CD8-positive, alpha-beta memory T cell (primary cell): ENCODE measurements at regions not wholly inside any gene's neighbourhood (a gene's known extent, or its start where the extent isn't known, plus 50 kb on each side); places are given as distances from the start of the nearest gene placed in this dataset.
A peak's percentile ranks its signal among the peaks of the same experiment; 100 is the strongest.
"Not testable (repeated sequence)": the region's sequence is repeated elsewhere in the genome, so short reads cannot be mapped to it uniquely, and the experiment has no call there.

ENCODE experiments used
- CTCF ChIA-PET: fragments of 350-600 bp; sonication (Branson Sonifier 250); formaldehyde crosslinking; loops from one replicate; lab custom pipeline; 2021; ENCODE audit warnings: antibody characterized with exemption; lab: Charles Lee
- POLR2A ChIA-PET: fragments of 350-600 bp; sonication (Branson Sonifier 250); formaldehyde crosslinking; loops from one replicate; lab custom pipeline; 2021; ENCODE audit warnings: antibody characterized with exemption; lab: Charles Lee
- DNase-seq, 5 donors: peaks; one replicate each; pipeline versions ENCODE4 v3.0.0 to v3.0.0-alpha.2; 2020 to 2022; ENCODE audit warnings: mixed read lengths in 1 of 5
- H3K27ac ChIP-seq: one replicate; pipeline ENCODE4 v1.7.0; 2013; ENCODE audit warnings: low read depth, mild to moderate bottlenecking, low read length, moderate library complexity
- H3K27me3 ChIP-seq: 2 replicates; pipeline ENCODE4 v1.7.0; 2013; ENCODE audit warnings: low read length, mild to moderate bottlenecking; ENCODE audit not compliant: insufficient read depth, poor library complexity, severe bottlenecking
- H3K36me3 ChIP-seq: 2 replicates; pipeline ENCODE4 v1.7.0; 2013; ENCODE audit warnings: mild to moderate bottlenecking, low read length, moderate library complexity; ENCODE audit not compliant: insufficient read depth
- H3K4me1 ChIP-seq: 2 replicates; pipeline ENCODE4 v1.7.0; 2013; ENCODE audit warnings: mild to moderate bottlenecking, low read length, moderate library complexity; ENCODE audit not compliant: insufficient read depth
- H3K4me3 ChIP-seq: 2 replicates; pipeline ENCODE4 v1.7.0; 2013; ENCODE audit warnings: mild to moderate bottlenecking, low read length
- H3K9me3 ChIP-seq: 2 replicates; pipeline ENCODE4 v1.7.0; 2013; ENCODE audit warnings: mild to moderate bottlenecking, low read length
- H3K27ac Mint-ChIP-seq, 8 donors: one replicate each; pipeline ENCODE4 v1.8.0; 2020 to 2021; ENCODE audit warnings: mixed read lengths in 8 of 8, mild to moderate bottlenecking in 6 of 8, inconsistent platforms in 3 of 8, moderate library complexity in 3 of 8
- H3K27me3 Mint-ChIP-seq, 2 donors: one replicate each; pipeline ENCODE4 v1.8.0; 2020 to 2021; ENCODE audit warnings: mixed read lengths in 2 of 2, mild to moderate bottlenecking in 1 of 2, moderate library complexity in 1 of 2
- H3K36me3 Mint-ChIP-seq, 3 donors: one replicate each; pipeline ENCODE4 v1.8.0; 2020 to 2021; ENCODE audit warnings: mixed read lengths in 3 of 3, inconsistent platforms in 1 of 3, mild to moderate bottlenecking in 1 of 3
- H3K4me1 Mint-ChIP-seq, 3 donors: one replicate each; pipeline ENCODE4 v1.8.0; 2020 to 2021; ENCODE audit warnings: mixed read lengths in 3 of 3, inconsistent platforms in 1 of 3, mild to moderate bottlenecking in 1 of 3
- H3K4me3 Mint-ChIP-seq, 7 donors: one replicate each; pipeline ENCODE4 v1.8.0; 2020 to 2021; ENCODE audit warnings: mixed read lengths in 7 of 7, mild to moderate bottlenecking in 6 of 7, moderate library complexity in 4 of 7, inconsistent platforms in 2 of 7
- H3K9me3 Mint-ChIP-seq, 5 donors: one replicate each; pipeline ENCODE4 v1.8.0; 2020 to 2022; ENCODE audit warnings: mixed read lengths in 5 of 5, mild to moderate bottlenecking in 3 of 5, moderate library complexity in 2 of 5, inconsistent platforms in 1 of 5

DNA sequence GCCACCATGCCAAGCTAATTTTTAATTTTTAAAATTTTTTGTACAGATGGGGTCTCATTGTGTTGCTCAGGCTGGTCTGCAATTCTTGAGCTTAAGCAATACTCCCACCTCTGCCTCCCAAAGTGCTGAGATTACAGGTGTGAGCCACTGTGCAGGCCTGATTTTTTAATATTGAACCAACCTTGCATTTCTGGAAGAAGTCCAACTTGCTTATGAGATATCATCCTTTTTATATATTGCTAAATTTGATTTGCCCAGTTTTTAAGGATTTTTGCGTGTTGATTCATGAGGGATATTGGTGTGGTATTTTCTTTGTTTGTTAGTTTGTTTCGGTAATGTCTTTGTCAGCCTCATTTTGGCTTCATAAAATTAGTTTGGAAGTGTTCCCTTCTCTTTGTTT lies 196.4 kb downstream of the SEC14L1 start:
- no peak overlapping the region for H3K4me3 Mint-ChIP-seq
- no peaks in the 10 kb centered on the region for H3K36me3 ChIP-seq
- H3K4me3 ChIP-seq = no peak overlapping the region
- H3K9me3 ChIP-seq = peaks cover 5% of the 10 kb centered on the region
- POLR2A ChIA-PET = no interaction called here
- no peak overlapping the region for H3K27ac ChIP-seq
- H3K9me3 Mint-ChIP-seq = peaks cover 0 to 2% (median 0%) of the 10 kb centered on the region in 5 donors
- peaks cover 0 to 4% (median 0%) of the 10 kb centered on the region in 3 donors for H3K36me3 Mint-ChIP-seq
- CTCF ChIA-PET = no interaction called here
- H3K27me3 Mint-ChIP-seq = peaks cover 0 to 4% of the 10 kb centered on the region in 2 donors
- peaks cover 39 to 55% (median 53%) of the 10 kb centered on the region in 3 donors for H3K4me1 Mint-ChIP-seq
- no peak for DNase-seq
- H3K4me1 ChIP-seq = peaks cover 53% of the 10 kb centered on the region
- no peak overlapping the region for H3K27ac Mint-ChIP-seq
- H3K27me3 ChIP-seq = no peaks in the 10 kb centered on the region

DNA sequence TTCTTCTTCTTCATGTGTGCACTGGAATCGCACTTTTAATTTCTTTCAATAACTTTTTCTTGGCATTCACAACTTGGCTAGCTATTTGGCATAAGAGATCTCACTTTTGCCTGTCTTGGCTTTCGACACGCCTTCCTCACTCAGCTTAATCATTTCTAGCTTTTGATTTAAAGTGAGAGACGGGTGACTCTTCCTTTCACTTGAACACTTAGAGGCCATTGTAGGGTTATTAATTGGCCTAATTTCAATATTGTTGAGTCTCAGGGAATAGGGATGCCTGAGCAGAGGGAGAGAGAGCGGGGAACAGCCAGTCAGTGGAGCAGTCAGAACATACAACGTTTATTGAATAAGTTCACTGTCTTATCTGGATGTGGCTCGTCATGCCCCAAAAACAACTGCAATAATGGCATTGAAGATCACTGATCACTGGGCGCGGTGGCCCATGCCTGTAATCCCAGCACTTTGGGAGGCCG lies 200.3 kb downstream of the SEC14L1 start:
- Mint-ChIP-seq H3K36me3 (peaks cover 0 to 4% (median 0%) of the 10 kb centered on the region in 3 donors), H3K27ac (peak overlapping the region; percentile 62 to 92 (median 86)), H3K4me3 (peak overlapping the region; percentile 53 to 85 (median 66)), H3K4me1 (peaks cover 55 to 70% (median 69%) of the 10 kb centered on the region in 3 donors), H3K9me3 (peaks cover 0 to 2% (median 0%) of the 10 kb centered on the region in 5 donors), H3K27me3 (no peaks in the 10 kb centered on the region)
- H3K36me3 ChIP-seq = no peaks in the 10 kb centered on the region
- H3K27ac ChIP-seq = no peak overlapping the region
- no peak for DNase-seq
- peaks cover 5% of the 10 kb centered on the region for H3K9me3 ChIP-seq
- no peaks in the 10 kb centered on the region for H3K27me3 ChIP-seq
- CTCF ChIA-PET = interaction anchor here (0.8 to 2.2 kb wide), 6 partner anchors 9 to 134 kb away, joined by 3 to 11 read pairs (median 4); no protein-coding TSS in a partner anchor
- POLR2A ChIA-PET = interaction anchor here (0.5 to 1.2 kb wide), 4 partner anchors 8 to 856 kb away, joined by 3 to 10 read pairs (median 4); no protein-coding TSS in a partner anchor
- no peak overlapping the region for H3K4me3 ChIP-seq
- peaks cover 61% of the 10 kb centered on the region for H3K4me1 ChIP-seq

DNA sequence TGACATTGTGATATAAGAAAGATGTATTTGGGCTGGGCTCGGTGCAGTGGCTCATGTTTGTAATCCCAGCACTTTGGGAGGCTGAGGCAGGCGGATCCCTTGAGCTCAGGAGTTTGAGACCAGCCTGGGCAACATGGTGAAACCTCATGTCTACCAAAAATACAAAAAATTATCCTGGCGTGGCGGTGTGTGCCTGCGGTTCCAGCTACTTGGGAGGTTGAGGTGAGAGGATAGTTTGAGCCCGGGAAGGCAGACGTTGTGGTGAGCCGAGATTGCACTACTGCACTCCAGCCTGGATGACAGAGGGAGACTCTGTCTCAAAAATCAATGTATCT lies 201.9 kb downstream of the SEC14L1 start:
- CTCF ChIA-PET = interaction anchor here (1.3 kb wide), 1 partner anchor 58 kb away, joined by 3 read pairs; no protein-coding TSS in a partner anchor
- not testable (repeated sequence) for H3K27me3 ChIP-seq, H3K36me3 ChIP-seq, H3K9me3 ChIP-seq, H3K27ac ChIP-seq, H3K9me3 Mint-ChIP-seq, DNase-seq, H3K27me3 Mint-ChIP-seq, H3K36me3 Mint-ChIP-seq
- Histone ChIP-seq H3K4me1 (peaks cover 61% of the 10 kb centered on the region), H3K4me3 (peak overlapping the region; percentile 70)
- peaks cover 59 to 75% (median 72%) of the 10 kb centered on the region in 3 donors for H3K4me1 Mint-ChIP-seq
- POLR2A ChIA-PET = interaction anchor here (0.5 to 1.4 kb wide), 6 partner anchors 10 to 620 kb away, joined by 3 to 10 read pairs (median 3); no protein-coding TSS in a partner anchor
- H3K4me3 Mint-ChIP-seq = peak overlapping the region; percentile 65 to 85 (median 76)
- H3K27ac Mint-ChIP-seq = peak overlapping the region; percentile 40 to 92 (median 88)

DNA sequence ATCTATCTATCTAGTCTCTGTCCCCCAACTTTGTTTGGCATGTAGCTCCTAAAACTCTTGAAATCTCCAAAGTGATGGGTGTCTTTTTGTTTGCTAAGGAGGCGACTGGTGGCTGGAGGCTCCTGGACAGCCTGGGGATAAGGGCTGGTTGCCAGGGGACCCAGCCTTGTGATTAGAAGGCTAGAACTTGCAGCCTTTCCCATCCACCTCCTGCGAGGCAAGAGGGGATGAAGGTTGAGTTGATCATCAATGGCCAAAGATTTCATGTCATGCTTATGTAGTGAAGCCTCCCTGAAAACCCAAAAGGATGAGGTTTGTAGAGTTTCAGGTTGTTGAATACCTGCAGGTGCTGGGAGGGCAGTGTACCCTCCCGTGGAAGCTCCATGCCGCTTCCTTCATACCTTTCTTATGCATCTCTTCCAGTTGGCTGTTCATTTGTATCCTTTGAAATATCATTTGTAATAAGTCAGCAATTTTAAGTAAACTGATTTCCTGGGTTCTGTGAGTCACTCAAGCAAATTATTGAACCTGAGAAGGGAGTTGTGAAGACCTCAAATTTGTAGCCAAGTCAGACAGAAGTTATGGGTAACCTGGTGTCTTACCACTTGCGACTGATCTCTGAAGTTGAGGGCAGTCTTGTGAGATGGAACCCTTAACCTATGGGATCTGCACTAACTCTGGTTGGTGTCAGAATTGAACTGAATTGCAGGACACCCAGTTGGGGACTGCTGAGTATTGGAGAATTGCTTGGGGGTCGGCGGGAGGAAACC lies 202.4 kb downstream of the SEC14L1 start:
- no peaks in the 10 kb centered on the region for H3K27me3 ChIP-seq
- Mint-ChIP-seq H3K4me3 (peak overlapping the region; percentile 65 to 85 (median 76)), H3K27ac (peak overlapping the region; percentile 74 to 92 (median 88)), H3K9me3 (no peaks in the 10 kb centered on the region), H3K27me3 (no peaks in the 10 kb centered on the region), H3K4me1 (peaks cover 59 to 77% (median 69%) of the 10 kb centered on the region in 3 donors), H3K36me3 (no peaks in the 10 kb centered on the region)
- H3K27ac ChIP-seq = no peak overlapping the region
- ChIA-PET CTCF (interaction anchor here (1.3 kb wide), 1 partner anchor 57 kb away, joined by 3 read pairs; no protein-coding TSS in a partner anchor), POLR2A (interaction anchor here (0.5 to 1.4 kb wide), 6 partner anchors 11 to 620 kb away, joined by 3 to 10 read pairs (median 3); no protein-coding TSS in a partner anchor)
- no peaks in the 10 kb centered on the region for H3K9me3 ChIP-seq
- H3K4me3 ChIP-seq = peak overlapping the region; percentile 70
- DNase-seq = peak in 1 of 5 donors; percentile 20
- no peaks in the 10 kb centered on the region for H3K36me3 ChIP-seq
- peaks cover 55% of the 10 kb centered on the region for H3K4me1 ChIP-seq

DNA sequence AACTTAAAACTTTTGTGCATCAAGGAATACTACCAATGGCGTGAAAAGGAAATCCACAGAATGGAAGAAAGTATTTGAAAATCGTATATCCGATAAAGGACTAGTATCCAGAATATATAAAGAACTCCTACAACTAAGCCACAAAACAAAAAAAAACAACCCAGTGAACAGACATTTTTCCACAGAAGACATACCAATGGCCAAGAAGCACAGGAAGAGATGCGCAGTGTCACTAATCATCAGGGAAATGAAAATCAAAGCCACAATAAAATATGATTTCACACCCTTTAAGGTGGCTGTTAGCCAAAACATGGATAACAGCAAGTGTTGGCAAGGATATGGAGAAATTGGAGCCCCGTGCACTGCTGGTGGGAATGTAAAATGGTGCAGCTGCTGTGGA lies 203.3 kb downstream of the SEC14L1 start:
- peak overlapping the region in 5 of 7 donors; percentile 7 to 85 (median 75) for H3K4me3 Mint-ChIP-seq
- H3K27me3 Mint-ChIP-seq = no peaks in the 10 kb centered on the region
- no peaks in the 10 kb centered on the region for H3K9me3 Mint-ChIP-seq
- ChIA-PET POLR2A (interaction anchor here (1.4 kb wide), 1 partner anchor 13 kb away, joined by 3 read pairs; no protein-coding TSS in a partner anchor), CTCF (no interaction called here)
- Histone ChIP-seq H3K4me3 (no peak overlapping the region), H3K27ac (no peak overlapping the region), H3K4me1 (peaks cover 47% of the 10 kb centered on the region), H3K9me3 (no peaks in the 10 kb centered on the region), H3K27me3 (no peaks in the 10 kb centered on the region), H3K36me3 (no peaks in the 10 kb centered on the region)
- H3K4me1 Mint-ChIP-seq = peaks cover 53 to 77% (median 69%) of the 10 kb centered on the region in 3 donors
- no peaks in the 10 kb centered on the region for H3K36me3 Mint-ChIP-seq
- peak overlapping the region; percentile 7 to 92 (median 84) for H3K27ac Mint-ChIP-seq
- no peak for DNase-seq

DNA sequence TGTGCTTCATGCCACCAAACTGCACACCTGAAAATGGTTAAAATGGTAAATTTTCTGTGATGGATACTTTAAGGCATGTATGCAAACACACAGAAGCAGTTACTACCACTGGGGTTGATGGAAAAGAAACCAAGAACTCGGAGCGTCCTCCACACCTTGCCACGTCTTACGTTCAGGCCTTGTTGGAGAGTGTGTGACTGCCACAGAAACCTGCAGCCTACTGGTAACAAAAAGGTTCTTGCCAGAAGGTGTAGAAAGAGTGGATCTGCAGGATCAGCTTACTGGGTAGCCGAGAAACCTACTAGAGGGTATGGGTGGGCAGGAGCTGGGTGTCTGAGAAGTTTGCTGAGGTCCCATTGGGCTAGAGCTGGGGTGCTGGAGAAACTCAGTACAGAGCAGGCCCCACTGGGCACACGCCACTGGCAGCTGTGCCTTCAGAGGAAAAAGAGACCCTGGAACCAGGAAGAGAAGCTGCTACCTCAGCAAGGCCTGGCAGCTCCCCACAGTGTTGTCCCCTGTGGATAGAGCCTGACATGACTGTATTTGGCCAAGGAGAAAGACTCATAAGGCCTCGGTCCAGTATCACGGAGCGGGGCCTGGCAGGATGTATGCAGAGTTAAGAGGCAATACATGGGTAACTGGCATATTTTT lies 204.6 kb downstream of the SEC14L1 start:
- H3K9me3 Mint-ChIP-seq = no peaks in the 10 kb centered on the region
- H3K36me3 Mint-ChIP-seq = no peaks in the 10 kb centered on the region
- H3K27ac ChIP-seq = no peak overlapping the region
- peak overlapping the region in 6 of 8 donors; percentile 17 to 79 (median 50) for H3K27ac Mint-ChIP-seq
- H3K27me3 Mint-ChIP-seq = no peaks in the 10 kb centered on the region
- ChIA-PET CTCF (interaction anchor here (1.5 kb wide), 1 partner anchor 27 kb away, joined by 3 read pairs; no protein-coding TSS in a partner anchor), POLR2A (interaction anchor here (0.6 kb wide), 1 partner anchor 616 kb away, joined by 4 read pairs; no protein-coding TSS in a partner anchor)
- H3K4me3 ChIP-seq = no peak overlapping the region
- H3K9me3 ChIP-seq = no peaks in the 10 kb centered on the region
- DNase-seq = peak in 1 of 5 donors; percentile 30
- H3K27me3 ChIP-seq = no peaks in the 10 kb centered on the region
- H3K4me1 ChIP-seq = peaks cover 40% of the 10 kb centered on the region
- no peak overlapping the region for H3K4me3 Mint-ChIP-seq
- H3K36me3 ChIP-seq = no peaks in the 10 kb centered on the region
- H3K4me1 Mint-ChIP-seq = peaks cover 53 to 75% (median 69%) of the 10 kb centered on the region in 3 donors

DNA sequence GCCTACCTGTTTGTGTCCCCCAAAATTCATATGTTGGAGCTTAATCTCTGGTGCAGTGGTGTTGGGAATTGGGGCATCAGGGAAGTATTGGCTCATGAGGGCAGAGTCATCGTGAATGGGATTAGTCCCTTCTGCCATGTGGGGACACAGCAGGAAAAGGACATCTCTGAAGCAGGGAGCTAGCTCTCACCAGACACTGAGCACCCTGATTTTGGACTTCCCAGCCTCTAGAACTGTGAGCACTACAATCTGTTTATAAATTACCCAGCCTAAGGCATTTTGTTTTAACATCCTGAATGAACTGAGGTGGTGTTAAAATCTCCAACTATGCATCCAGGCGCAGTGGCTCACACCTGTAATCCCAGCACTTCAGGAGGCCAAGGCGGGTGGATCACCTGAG lies 206.0 kb downstream of the SEC14L1 start:
- no peak for DNase-seq

More for the DNA sequence above, 206.0 kb downstream of the SEC14L1 start:
- Mint-ChIP-seq H3K27me3 (no peaks in the 10 kb centered on the region), H3K36me3 (no peaks in the 10 kb centered on the region), H3K4me1 (peaks cover 44 to 67% (median 64%) of the 10 kb centered on the region in 3 donors), H3K4me3 (no peak overlapping the region), H3K27ac (peak overlapping the region in 1 of 8 donors; percentile 23), H3K9me3 (no peaks in the 10 kb centered on the region)
- POLR2A ChIA-PET = no interaction called here
- no peaks in the 10 kb centered on the region for H3K36me3 ChIP-seq
- CTCF ChIA-PET = interaction anchor here (1.1 to 2.0 kb wide), 5 partner anchors 11 to 148 kb away, joined by 3 to 6 read pairs (median 3); no protein-coding TSS in a partner anchor
- H3K9me3 ChIP-seq = no peaks in the 10 kb centered on the region
- H3K4me1 ChIP-seq = peaks cover 42% of the 10 kb centered on the region
- H3K4me3 ChIP-seq = no peak overlapping the region
- no peaks in the 10 kb centered on the region for H3K27me3 ChIP-seq
- H3K27ac ChIP-seq = no peak overlapping the region
